ENCODE measurements at regions not wholly inside any gene's neighbourhood (a gene's known extent, or its start where the extent isn't known, plus 50 kb on each side); places are given as distances from the start of the nearest gene placed in this dataset.

- Histone ChIP-seq H3K27ac (ENCODE audit: insufficient read length, low read depth, low read length) (no peak overlapping the region), H4K8ac (replicated peaks; ENCODE audit: insufficient read length, low read depth, low read length) (no peak overlapping the region), H4K5ac (ENCODE audit: insufficient read length, low read depth, low read length) (no peak overlapping the region), H3K23me2 (ENCODE audit: insufficient read length, low read depth, low read length, poor library complexity, severe bottlenecking) (no peaks in the 10 kb centered on the region), H3K4me2 (ENCODE audit: insufficient read depth, insufficient read length, low read length) (no peak overlapping the region), H2BK120ac (ENCODE audit: low read depth, low read length, poor library complexity, severe bottlenecking) (no peak overlapping the region), H2AK5ac (ENCODE audit: insufficient read length, low read length) (no peak overlapping the region), H3K9me3 (ENCODE audit: control insufficient read depth, low read depth, low read length) (peaks cover 33% of the 10 kb centered on the region), H2BK5ac (ENCODE audit: insufficient read length, low read length) (no peak overlapping the region), H3K4ac (ENCODE audit: low read depth, low read length) (no peak overlapping the region), H3K23ac (ENCODE audit: insufficient read length, low read depth, low read length) (no peak overlapping the region), H4K91ac (ENCODE audit: insufficient read length, low read depth, low read length) (no peak overlapping the region), H2BK12ac (ENCODE audit: insufficient read length, low read depth, low read length) (no peak overlapping the region), H3K79me1 (ENCODE audit: insufficient read depth, low read depth, low read length, poor library complexity, severe bottlenecking) (no peaks in the 10 kb centered on the region), H3K9ac (ENCODE audit: extremely low read depth, insufficient read length, low read length) (no peak overlapping the region), H2BK15ac (ENCODE audit: low read depth, low read length) (no peak overlapping the region), H3K56ac (ENCODE audit: insufficient read length, low read depth, low read length) (no peak overlapping the region), H2AFZ (ENCODE audit: low read length) (no peak overlapping the region), H3K79me2 (ENCODE audit: insufficient read depth, low read length) (no peaks in the 10 kb centered on the region), H3K27me3 (ENCODE audit: insufficient read depth, low read length) (no peaks in the 10 kb centered on the region), H3K4me1 (ENCODE audit: insufficient read depth, low read length) (no peaks in the 10 kb centered on the region), H3K14ac (ENCODE audit: insufficient read depth, low read length) (no peak overlapping the region), H2BK20ac (ENCODE audit: low read depth, low read length, poor library complexity, severe bottlenecking) (no peak overlapping the region), H4K20me1 (ENCODE audit: control insufficient read depth, insufficient read depth, insufficient read length) (no peaks in the 10 kb centered on the region), H3K18ac (ENCODE audit: insufficient read length, low read depth, low read length) (no peak overlapping the region), H3T11ph (ENCODE audit: low read length) (no peak overlapping the region)
- Mint-ChIP-seq H3K4me3 (no peak overlapping the region), H3K4me1 (no peaks in the 10 kb centered on the region), H3K27me3 (ENCODE audit: low read depth) (peaks cover 1% of the 10 kb centered on the region), H3K36me3 (ENCODE audit: insufficient read depth in 1 of 3, low read depth in 3 of 3) (peaks cover 0 to 2% (median 0%) of the 10 kb centered on the region in 3 experiments; a peak in 3 of 7 replicates), H3K27ac (no peak overlapping the region), H3K9me3 (peaks cover 65 to 77% of the 10 kb centered on the region in 2 experiments)
- DNase-seq, result no peak
- no CpG with 5 or more reads among the region's 2 CpGs for WGBS (ENCODE audit: extremely low coverage, insufficient read length, low lambda C conversion rate)
- TF ChIP-seq, protein P1, sequence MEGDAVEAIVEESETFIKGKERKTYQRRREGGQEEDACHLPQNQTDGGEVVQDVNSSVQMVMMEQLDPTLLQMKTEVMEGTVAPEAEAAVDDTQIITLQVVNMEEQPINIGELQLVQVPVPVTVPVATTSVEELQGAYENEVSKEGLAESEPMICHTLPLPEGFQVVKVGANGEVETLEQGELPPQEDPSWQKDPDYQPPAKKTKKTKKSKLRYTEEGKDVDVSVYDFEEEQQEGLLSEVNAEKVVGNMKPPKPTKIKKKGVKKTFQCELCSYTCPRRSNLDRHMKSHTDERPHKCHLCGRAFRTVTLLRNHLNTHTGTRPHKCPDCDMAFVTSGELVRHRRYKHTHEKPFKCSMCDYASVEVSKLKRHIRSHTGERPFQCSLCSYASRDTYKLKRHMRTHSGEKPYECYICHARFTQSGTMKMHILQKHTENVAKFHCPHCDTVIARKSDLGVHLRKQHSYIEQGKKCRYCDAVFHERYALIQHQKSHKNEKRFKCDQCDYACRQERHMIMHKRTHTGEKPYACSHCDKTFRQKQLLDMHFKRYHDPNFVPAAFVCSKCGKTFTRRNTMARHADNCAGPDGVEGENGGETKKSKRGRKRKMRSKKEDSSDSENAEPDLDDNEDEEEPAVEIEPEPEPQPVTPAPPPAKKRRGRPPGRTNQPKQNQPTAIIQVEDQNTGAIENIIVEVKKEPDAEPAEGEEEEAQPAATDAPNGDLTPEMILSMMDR (conservative IDR thresholded peaks at IDR 0.05), result no peak
Measured at GRCh38 chrX:120692319-120692718, 62.5 kb upstream of the C1GALT1C1 start.
